Esophagus squamous epithelium (tissue), 4 donors: ENCODE measurements at regions not wholly inside any gene's neighbourhood (a gene's known extent, or its start where the extent isn't known, plus 50 kb on each side); places are given as distances from the start of the nearest gene placed in this dataset.

Experiments
- POLR2A ChIP-seq, 4 donors: fragments of 450-650 bp; IDR thresholded peaks; one replicate each; pipeline ENCODE4 v1.6.1; 2017; ENCODE audit warnings: antibody characterized with exemption in 4 of 4, mild to moderate bottlenecking in 4 of 4, moderate library complexity in 3 of 4
- TF ChIP-seq, protein P1 (sequence below), 6 experiments: fragments of 450-650 bp in 4 of 6; fragments of 200-600 bp in 2 of 6; sonication (generic) in 2 of 6; IDR thresholded peaks; one replicate each; pipeline ENCODE4 v1.5.1; 2016 to 2019; ENCODE audit warnings: antibody characterized with exemption in 6 of 6, mild to moderate bottlenecking in 4 of 6, moderate library complexity in 4 of 6

DNA sequence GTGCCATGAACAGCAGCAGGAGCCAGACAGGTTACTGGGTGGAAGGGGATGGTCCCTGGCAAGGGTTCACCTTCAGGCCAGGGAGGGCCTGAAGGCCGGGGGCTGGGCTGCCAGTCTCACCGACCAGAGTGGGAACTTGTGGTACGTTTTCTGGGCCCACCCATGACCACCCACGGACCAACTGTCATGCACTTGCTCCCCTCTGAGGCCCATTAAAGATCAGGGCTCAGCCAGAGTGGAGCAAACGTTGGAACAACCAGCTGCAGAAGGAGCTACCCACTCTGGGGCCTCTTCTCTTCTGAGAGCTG is 436.7 kb upstream of the PRMT6 start:
- TF ChIP-seq, protein P1, sequence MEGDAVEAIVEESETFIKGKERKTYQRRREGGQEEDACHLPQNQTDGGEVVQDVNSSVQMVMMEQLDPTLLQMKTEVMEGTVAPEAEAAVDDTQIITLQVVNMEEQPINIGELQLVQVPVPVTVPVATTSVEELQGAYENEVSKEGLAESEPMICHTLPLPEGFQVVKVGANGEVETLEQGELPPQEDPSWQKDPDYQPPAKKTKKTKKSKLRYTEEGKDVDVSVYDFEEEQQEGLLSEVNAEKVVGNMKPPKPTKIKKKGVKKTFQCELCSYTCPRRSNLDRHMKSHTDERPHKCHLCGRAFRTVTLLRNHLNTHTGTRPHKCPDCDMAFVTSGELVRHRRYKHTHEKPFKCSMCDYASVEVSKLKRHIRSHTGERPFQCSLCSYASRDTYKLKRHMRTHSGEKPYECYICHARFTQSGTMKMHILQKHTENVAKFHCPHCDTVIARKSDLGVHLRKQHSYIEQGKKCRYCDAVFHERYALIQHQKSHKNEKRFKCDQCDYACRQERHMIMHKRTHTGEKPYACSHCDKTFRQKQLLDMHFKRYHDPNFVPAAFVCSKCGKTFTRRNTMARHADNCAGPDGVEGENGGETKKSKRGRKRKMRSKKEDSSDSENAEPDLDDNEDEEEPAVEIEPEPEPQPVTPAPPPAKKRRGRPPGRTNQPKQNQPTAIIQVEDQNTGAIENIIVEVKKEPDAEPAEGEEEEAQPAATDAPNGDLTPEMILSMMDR (IDR thresholded peaks at IDR 0.05) = no peak
- TF ChIP-seq POLR2A (IDR thresholded peaks at IDR 0.05) = no peak
